ENCODE measurements at regions not wholly inside any gene's neighbourhood (a gene's known extent, or its start where the extent isn't known, plus 50 kb on each side); places are given as distances from the start of the nearest gene placed in this dataset.

DNA sequence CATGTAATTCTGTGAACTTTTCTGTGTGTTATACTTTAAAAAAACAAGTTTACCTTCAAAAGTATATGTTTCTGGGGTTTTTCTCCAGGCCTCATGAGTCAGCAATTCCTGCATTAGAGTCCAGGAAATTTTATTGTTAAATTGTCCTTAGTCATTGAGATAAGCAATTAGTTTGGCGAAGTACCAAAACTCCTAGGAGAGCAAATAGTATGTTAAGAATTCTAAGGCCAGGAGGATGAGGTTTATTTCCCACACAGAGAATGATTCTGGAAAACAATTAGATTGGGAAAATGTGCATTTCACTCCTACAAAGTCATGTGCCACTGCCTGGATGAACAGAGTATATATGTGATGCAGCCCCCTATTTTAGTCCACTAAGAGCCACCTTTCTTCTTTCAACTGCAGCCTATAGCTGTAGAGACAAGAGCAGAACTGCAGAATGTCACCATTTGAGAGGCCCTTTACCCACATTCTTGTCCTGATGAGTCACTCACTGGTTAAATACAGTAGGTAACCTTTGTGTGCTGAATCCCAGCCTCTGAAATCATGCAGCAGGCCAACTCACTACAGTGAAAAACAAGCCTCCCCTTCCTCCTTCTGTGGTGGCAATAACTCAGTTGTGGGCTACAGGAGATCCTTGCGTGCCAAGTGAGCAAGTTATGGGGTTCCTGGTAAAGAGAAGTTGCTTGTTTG is 452.8 kb upstream of the THBS1 start:
- H3K18ac ChIP-seq (ENCODE audit: low read length) = no peak overlapping the region
- no peak overlapping the region for H2BK120ac ChIP-seq (ENCODE audit: insufficient read depth, low read length, poor library complexity)
- H3K36me3 ChIP-seq (ENCODE audit: control insufficient read depth in 1 of 2, insufficient read depth in 2 of 2, low read length in 2 of 2) = no peaks in the 10 kb centered on the region
- no peak overlapping the region for H3K4ac ChIP-seq (ENCODE audit: low read depth, low read length)
- WGBS (ENCODE audit: extremely low coverage, insufficient coverage, insufficient read length) = no CpG with 5 or more reads among the region's 2 CpGs
- H2BK5ac ChIP-seq (ENCODE audit: low read depth, low read length, poor library complexity) = peak overlapping the region; percentile 51
- DNase-seq = peak in 1 of 2 donors; percentile 49
- no peak overlapping the region for H3K23ac ChIP-seq (ENCODE audit: low read length)
- H2BK12ac ChIP-seq (ENCODE audit: low read length) = no peak overlapping the region
- H4K91ac ChIP-seq (ENCODE audit: low read depth, low read length) = no peak overlapping the region
- H3K4me3 ChIP-seq (ENCODE audit: low read depth, low read length) = no peak overlapping the region
- no peaks in the 10 kb centered on the region for H3K27me3 ChIP-seq (ENCODE audit: insufficient read depth, low read length)
- H3K4me2 ChIP-seq (ENCODE audit: low read length) = peak overlapping the region; percentile 1
- H4K8ac ChIP-seq (ENCODE audit: low read depth, low read length) = no peak overlapping the region
- peak overlapping the region; percentile 91 for H3K27ac ChIP-seq (ENCODE audit: low read depth, low read length)
- H3K79me1 ChIP-seq (ENCODE audit: low read length) = peaks cover 27% of the 10 kb centered on the region
- H2AFZ ChIP-seq (ENCODE audit: insufficient read depth, low read length, poor library complexity) = no peak overlapping the region
- H3K9ac ChIP-seq (ENCODE audit: low read length) = no peak overlapping the region
- no peaks in the 10 kb centered on the region for H3K79me2 ChIP-seq (ENCODE audit: control insufficient read depth, insufficient read depth, low read length, poor library complexity)
- H3K9me3 ChIP-seq (ENCODE audit: insufficient read depth, low read depth, low read length) = no peaks in the 10 kb centered on the region
- H3K14ac ChIP-seq (ENCODE audit: low read length) = no peak overlapping the region
- peaks cover 14 to 19% of the 10 kb centered on the region in 2 experiments for H3K4me1 ChIP-seq (ENCODE audit: control insufficient read depth in 1 of 2, insufficient read depth in 2 of 2, low read length in 2 of 2)
- no peak overlapping the region for H2AK5ac ChIP-seq (ENCODE audit: low read length)
- no peak overlapping the region for H4K12ac ChIP-seq (ENCODE audit: low read depth, low read length)

- no peak overlapping the region for H4K12ac ChIP-seq (ENCODE audit: low read depth, low read length)
- H3K9ac ChIP-seq (ENCODE audit: low read length) = no peak overlapping the region
- no peaks in the 10 kb centered on the region for H3K9me3 ChIP-seq (ENCODE audit: insufficient read depth, low read depth, low read length)
- DNase-seq = peak in 1 of 2 donors; percentile 27
- H3K14ac ChIP-seq (ENCODE audit: low read length) = peak overlapping the region; percentile 74
- H3K23ac ChIP-seq (ENCODE audit: low read length) = no peak overlapping the region
- WGBS (ENCODE audit: extremely low coverage, insufficient coverage, insufficient read length) = no CpG with 5 or more reads among the region's 2 CpGs
- H3K4me3 ChIP-seq (ENCODE audit: low read depth, low read length) = no peak overlapping the region
- peak overlapping the region; percentile 95 for H2BK12ac ChIP-seq (ENCODE audit: low read length)
- peak overlapping the region; percentile 7 for H3K4me2 ChIP-seq (ENCODE audit: low read length)
- H2AK5ac ChIP-seq (ENCODE audit: low read length) = no peak overlapping the region
- no peaks in the 10 kb centered on the region for H3K27me3 ChIP-seq (ENCODE audit: insufficient read depth, low read length)
- peak overlapping the region; percentile 36 for H2BK120ac ChIP-seq (ENCODE audit: insufficient read depth, low read length, poor library complexity)
- no peak overlapping the region for H2AFZ ChIP-seq (ENCODE audit: insufficient read depth, low read length, poor library complexity)
- H3K79me1 ChIP-seq (ENCODE audit: low read length) = peaks cover 30% of the 10 kb centered on the region
- no peak overlapping the region for H3K4ac ChIP-seq (ENCODE audit: low read depth, low read length)
- peak overlapping the region; percentile 91 for H3K27ac ChIP-seq (ENCODE audit: low read depth, low read length)
- peak overlapping the region; percentile 59 for H4K91ac ChIP-seq (ENCODE audit: low read depth, low read length)
- no peak overlapping the region for H3K18ac ChIP-seq (ENCODE audit: low read length)
- no peaks in the 10 kb centered on the region for H3K36me3 ChIP-seq (ENCODE audit: control insufficient read depth in 1 of 2, insufficient read depth in 2 of 2, low read length in 2 of 2)
- peaks cover 14 to 22% of the 10 kb centered on the region in 2 experiments for H3K4me1 ChIP-seq (ENCODE audit: control insufficient read depth in 1 of 2, insufficient read depth in 2 of 2, low read length in 2 of 2)
- H4K8ac ChIP-seq (ENCODE audit: low read depth, low read length) = peak overlapping the region; percentile 21
- H2BK5ac ChIP-seq (ENCODE audit: low read depth, low read length, poor library complexity) = peak overlapping the region; percentile 32
- no peaks in the 10 kb centered on the region for H3K79me2 ChIP-seq (ENCODE audit: control insufficient read depth, insufficient read depth, low read length, poor library complexity)
Measured at GRCh38 chr15:39128746-39129145, 452.1 kb upstream of the THBS1 start.

- Histone ChIP-seq H3K23ac (ENCODE audit: low read length) (no peak overlapping the region), H3K4me2 (ENCODE audit: low read length) (no peak overlapping the region), H3K14ac (ENCODE audit: low read length) (peak overlapping the region; percentile 87)
Measured at GRCh38 chr15:39130556-39131379, 450.1 kb upstream of the THBS1 start.

GRCh38 chr15:39131609-39132008 is 449.3 kb upstream of the THBS1 start:
- peak; percentile 50 to 86 for DNase-seq
- Histone ChIP-seq H3K4me1 (ENCODE audit: control insufficient read depth in 1 of 2, insufficient read depth in 2 of 2, low read length in 2 of 2) (peaks cover 15 to 28% of the 10 kb centered on the region in 2 experiments), H2AFZ (ENCODE audit: insufficient read depth, low read length, poor library complexity) (no peak overlapping the region), H2BK120ac (ENCODE audit: insufficient read depth, low read length, poor library complexity) (peak overlapping the region; percentile 56), H3K18ac (ENCODE audit: low read length) (no peak overlapping the region), H3K79me2 (ENCODE audit: control insufficient read depth, insufficient read depth, low read length, poor library complexity) (peaks cover 2% of the 10 kb centered on the region), H3K9ac (ENCODE audit: low read length) (no peak overlapping the region), H3K14ac (ENCODE audit: low read length) (no peak overlapping the region), H2AK5ac (ENCODE audit: low read length) (no peak overlapping the region), H4K12ac (ENCODE audit: low read depth, low read length) (no peak overlapping the region), H4K8ac (ENCODE audit: low read depth, low read length) (no peak overlapping the region), H3K27me3 (ENCODE audit: insufficient read depth, low read length) (no peaks in the 10 kb centered on the region), H3K79me1 (ENCODE audit: low read length) (peaks cover 39% of the 10 kb centered on the region), H2BK12ac (ENCODE audit: low read length) (no peak overlapping the region), H3K4me2 (ENCODE audit: low read length) (no peak overlapping the region), H3K4ac (ENCODE audit: low read depth, low read length) (no peak overlapping the region), H3K23ac (ENCODE audit: low read length) (no peak overlapping the region), H3K4me3 (ENCODE audit: low read depth, low read length) (no peak overlapping the region), H2BK5ac (ENCODE audit: low read depth, low read length, poor library complexity) (no peak overlapping the region), H3K36me3 (ENCODE audit: control insufficient read depth in 1 of 2, insufficient read depth in 2 of 2, low read length in 2 of 2) (no peaks in the 10 kb centered on the region), H3K27ac (ENCODE audit: low read depth, low read length) (no peak overlapping the region), H3K9me3 (ENCODE audit: insufficient read depth, low read depth, low read length) (no peaks in the 10 kb centered on the region), H4K91ac (ENCODE audit: low read depth, low read length) (no peak overlapping the region)
- WGBS (ENCODE audit: extremely low coverage, insufficient coverage, insufficient read length) = no CpG with 5 or more reads among the region's 4 CpGs

More at GRCh38 chr15:39130556-39131379, 450.1 kb upstream of the THBS1 start:
- Histone ChIP-seq H3K4me1 (ENCODE audit: control insufficient read depth in 1 of 2, insufficient read depth in 2 of 2, low read length in 2 of 2) (peaks cover 12 to 25% of the 10 kb centered on the region in 2 experiments), H4K91ac (ENCODE audit: low read depth, low read length) (peak overlapping the region; percentile 89), H2BK12ac (ENCODE audit: low read length) (peak overlapping the region; percentile 99), H2AFZ (ENCODE audit: insufficient read depth, low read length, poor library complexity) (no peak overlapping the region), H3K18ac (ENCODE audit: low read length) (peak overlapping the region; percentile 54), H3K9ac (ENCODE audit: low read length) (no peak overlapping the region), H3K79me1 (ENCODE audit: low read length) (peaks cover 33% of the 10 kb centered on the region), H3K79me2 (ENCODE audit: control insufficient read depth, insufficient read depth, low read length, poor library complexity) (peaks cover 2% of the 10 kb centered on the region), H4K8ac (ENCODE audit: low read depth, low read length) (peak overlapping the region; percentile 66), H3K9me3 (ENCODE audit: insufficient read depth, low read depth, low read length) (no peaks in the 10 kb centered on the region), H2BK120ac (ENCODE audit: insufficient read depth, low read length, poor library complexity) (peak overlapping the region; percentile 72), H3K27ac (ENCODE audit: low read depth, low read length) (no peak overlapping the region), H2AK5ac (ENCODE audit: low read length) (peak overlapping the region; percentile 92), H4K12ac (ENCODE audit: low read depth, low read length) (no peak overlapping the region), H3K27me3 (ENCODE audit: insufficient read depth, low read length) (no peaks in the 10 kb centered on the region), H3K36me3 (ENCODE audit: control insufficient read depth in 1 of 2, insufficient read depth in 2 of 2, low read length in 2 of 2) (no peaks in the 10 kb centered on the region), H3K4ac (ENCODE audit: low read depth, low read length) (peak overlapping the region; percentile 78), H3K4me3 (ENCODE audit: low read depth, low read length) (no peak overlapping the region), H2BK5ac (ENCODE audit: low read depth, low read length, poor library complexity) (peak overlapping the region; percentile 49)
- peak in 1 of 2 donors; percentile 43 for DNase-seq
- WGBS (ENCODE audit: extremely low coverage, insufficient coverage, insufficient read length) = no CpG with 5 or more reads among the region's 3 CpGs

All from trophoblast cell (in vitro differentiated cells and primary cell).